GM23248 (cell line): ENCODE measurements at regions not wholly inside any gene's neighbourhood (a gene's known extent, or its start where the extent isn't known, plus 50 kb on each side); places are given as distances from the start of the nearest gene placed in this dataset.

ENCODE experiments used
- DNase-seq: peaks from one replicate; pipeline ENCODE4 v3.0.0-alpha.2; 2015
- H2AFZ ChIP-seq: fragments of 200-600 bp; sonication (generic); 2 replicates; pipeline ENCODE4 v1.6.1; 2016; ENCODE audit warnings: antibody characterized with exemption
- H3F3A ChIP-seq: fragments of 200-600 bp; sonication (generic); 2 replicates; pipeline ENCODE4 v1.6.1; 2016; ENCODE audit warnings: mild to moderate bottlenecking, antibody characterized with exemption, mixed run types; ENCODE audit not compliant: insufficient read depth
- H3K27ac ChIP-seq: fragments of 200-600 bp; sonication (generic); 2 replicates; pipeline ENCODE4 v1.5.1; 2016; ENCODE audit warnings: mild to moderate bottlenecking
- H3K27me3 ChIP-seq: fragments of 200-600 bp; sonication (generic); replicated peaks from 2 replicates; pipeline ENCODE4 v1.6.1; 2016; ENCODE audit warnings: mild to moderate bottlenecking; ENCODE audit not compliant: insufficient read depth
- H3K36me3 ChIP-seq: fragments of 200-600 bp; sonication (generic); 2 replicates; pipeline ENCODE4 v1.6.1; 2016; ENCODE audit warnings: low read depth, mild to moderate bottlenecking
- H3K4me1 ChIP-seq: fragments of 200-600 bp; sonication (generic); 2 replicates; pipeline ENCODE4 v1.6.1; 2016; ENCODE audit warnings: mild to moderate bottlenecking; ENCODE audit not compliant: insufficient read depth
- H3K4me2 ChIP-seq: fragments of 200-600 bp; sonication (generic); one replicate; pipeline ENCODE4 v1.6.1; 2016; ENCODE audit warnings: mild to moderate bottlenecking; ENCODE audit not compliant: unreplicated experiment
- H3K4me3 ChIP-seq: fragments of 200-600 bp; sonication (generic); 2 replicates; pipeline ENCODE4 v1.5.1; 2016; ENCODE audit warnings: mild to moderate bottlenecking
- H3K79me2 ChIP-seq: fragments of 200-600 bp; sonication (generic); 2 replicates; pipeline ENCODE4 v1.6.1; 2016; ENCODE audit warnings: mild to moderate bottlenecking; ENCODE audit not compliant: insufficient read depth
- H3K9ac ChIP-seq: fragments of 200-600 bp; sonication (generic); 2 replicates; pipeline ENCODE4 v1.6.1; 2016; ENCODE audit warnings: mild to moderate bottlenecking
- H3K9me2 ChIP-seq: fragments of 200-600 bp; sonication (generic); 2 replicates; pipeline ENCODE4 v1.6.1; 2016; ENCODE audit warnings: mixed run types, mild to moderate bottlenecking, moderate library complexity; ENCODE audit not compliant: insufficient read depth
- H3K9me3 ChIP-seq: fragments of 200-600 bp; sonication (generic); one replicate; pipeline ENCODE4 v1.6.1; 2017; ENCODE audit warnings: low read depth
- H4K20me1 ChIP-seq: fragments of 200-600 bp; sonication (generic); 2 replicates; pipeline ENCODE4 v1.6.0; 2016; ENCODE audit not compliant: insufficient read depth
- EZH2 ChIP-seq: fragments of 200-600 bp; sonication (generic); IDR thresholded peaks from 2 replicates; pipeline ENCODE4 v1.6.1; 2018; ENCODE audit warnings: antibody characterized with exemption, mild to moderate bottlenecking; ENCODE audit not compliant: insufficient read depth, poor library complexity, severe bottlenecking
- EZH2phosphoT487 ChIP-seq: fragments of 200-600 bp; sonication (generic); IDR thresholded peaks from 2 replicates; pipeline ENCODE4 v1.6.1; 2018; ENCODE audit warnings: antibody characterized with exemption, moderate library complexity, mild to moderate bottlenecking, low read depth; ENCODE audit not compliant: insufficient read depth
- WGBS, 2 experiments: methylation state at CpG; one replicate each; pipeline ENCODE4 v1.1.6; 2015 to 2017; ENCODE audit warnings: low lambda C conversion rate in 2 of 2, low coverage in 1 of 2; ENCODE audit errors: missing lambda C conversion rate in 2 of 2; 5-methylcytosine and 5-hydroxymethylcytosine counted together
- in situ Hi-C: fragments of 300-500 bp; cut with MboI; formaldehyde crosslinking; loops from 2 replicates; pipeline ENCODE4 v1.15.0; 2020

DNA sequence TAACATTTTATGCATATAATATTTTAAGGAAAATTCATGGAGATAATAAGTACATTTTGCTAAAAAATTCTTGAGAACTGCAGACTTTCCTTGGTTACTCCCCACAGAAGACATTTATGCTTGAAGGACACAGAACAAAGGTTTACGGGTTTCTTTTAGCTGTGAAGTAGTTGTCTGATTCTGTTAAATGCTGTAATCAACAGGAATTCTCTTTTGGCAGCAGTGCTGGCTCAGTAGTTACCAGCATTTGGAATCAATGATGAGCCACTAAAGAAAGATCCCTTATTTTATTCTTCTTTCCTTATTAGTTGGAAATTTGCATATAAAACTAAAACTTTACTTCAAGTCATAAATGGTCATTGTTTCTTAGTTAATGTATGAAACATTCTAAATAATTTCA is 199.3 kb upstream of the FAT4 start:
- in situ Hi-C loops, result no loop called here
- Histone ChIP-seq H3K36me3 (no peaks in the 10 kb centered on the region), H3K27ac (0 out of 2 replicates have a peak overlapping the region, but pooled peaks have one; percentile 2), H3K4me1 (peaks cover 15% of the 10 kb centered on the region), H4K20me1 (no peaks in the 10 kb centered on the region), H3K9me3 (no peaks in the 10 kb centered on the region), H3K9ac (no peak overlapping the region), H3K4me2 (no peak overlapping the region), H3K9me2 (no peaks in the 10 kb centered on the region), H3K79me2 (no peaks in the 10 kb centered on the region), H2AFZ (no peak overlapping the region), H3K27me3 (no peaks in the 10 kb centered on the region), H3F3A (no peaks in the 10 kb centered on the region), H3K4me3 (no peak overlapping the region)
- 7 to 11% methylated on average over 1 of the region's 1 CpG for WGBS, 2 experiments
- no peak for TF ChIP-seq EZH2phosphoT487
- no peak for TF ChIP-seq EZH2
- DNase-seq, result peak; percentile 65

DNA sequence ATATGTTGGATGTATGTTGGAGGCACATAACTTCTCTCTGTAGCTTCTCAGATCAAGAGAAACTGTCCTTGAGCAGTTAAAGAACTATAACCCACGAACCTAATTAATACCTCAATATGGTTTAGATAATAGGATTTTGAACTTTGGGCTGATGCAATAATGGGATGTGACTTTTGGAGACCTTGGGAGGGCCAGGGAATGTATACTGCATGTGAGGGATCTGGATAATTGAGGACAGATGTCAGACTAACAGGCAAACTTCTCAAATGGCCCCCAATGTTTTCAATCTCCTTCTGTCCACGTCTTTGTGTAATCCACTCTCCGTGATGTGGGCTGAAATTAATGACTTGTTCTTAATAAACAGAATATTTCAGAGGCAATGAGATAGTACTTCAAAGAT is 202.2 kb upstream of the FAT4 start:
- Histone ChIP-seq H3F3A (no peaks in the 10 kb centered on the region), H3K27me3 (no peaks in the 10 kb centered on the region), H3K9me2 (no peaks in the 10 kb centered on the region), H3K9me3 (no peaks in the 10 kb centered on the region), H3K4me1 (peaks cover 15% of the 10 kb centered on the region), H3K36me3 (no peaks in the 10 kb centered on the region), H3K79me2 (no peaks in the 10 kb centered on the region), H3K9ac (no peak overlapping the region), H3K4me2 (no peak overlapping the region), H3K4me3 (no peak overlapping the region), H2AFZ (no peak overlapping the region), H4K20me1 (no peaks in the 10 kb centered on the region), H3K27ac (no peak overlapping the region)
- 85 to 86% methylated on average over 3 of the region's 3 CpGs for WGBS, 2 experiments
- in situ Hi-C loops, result no loop called here
- TF ChIP-seq EZH2 (no peak), EZH2phosphoT487 (no peak)
- no peak for DNase-seq

DNA sequence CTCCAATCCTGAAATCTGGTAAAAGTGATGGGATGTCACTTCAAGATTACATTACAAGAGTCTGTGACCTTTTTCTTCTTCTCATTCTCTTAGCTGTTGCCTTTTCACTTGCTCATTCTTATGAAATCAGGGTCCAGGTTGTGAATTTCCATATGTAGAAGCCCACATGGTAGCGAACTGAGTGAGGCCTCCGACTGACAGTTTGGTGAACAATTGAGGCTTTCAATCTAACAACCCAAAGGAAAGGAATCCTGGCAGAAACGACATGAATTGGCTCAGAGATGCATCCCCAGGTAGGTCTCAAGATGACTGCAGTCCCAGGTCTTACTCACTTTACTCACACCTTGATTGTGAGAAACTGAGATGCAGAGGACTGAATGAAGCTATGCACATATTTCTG is 203.4 kb upstream of the FAT4 start:
- DNase-seq, result no peak
- in situ Hi-C loops, result no loop called here
- Histone ChIP-seq H4K20me1 (no peaks in the 10 kb centered on the region), H2AFZ (no peak overlapping the region), H3F3A (no peaks in the 10 kb centered on the region), H3K79me2 (no peaks in the 10 kb centered on the region), H3K9me2 (no peaks in the 10 kb centered on the region), H3K4me1 (peaks cover 12% of the 10 kb centered on the region), H3K27me3 (no peaks in the 10 kb centered on the region), H3K4me2 (no peak overlapping the region), H3K4me3 (no peak overlapping the region), H3K36me3 (no peaks in the 10 kb centered on the region), H3K9ac (no peak overlapping the region), H3K9me3 (no peaks in the 10 kb centered on the region), H3K27ac (no peak overlapping the region)
- TF ChIP-seq EZH2 (no peak), EZH2phosphoT487 (no peak)
- 67 to 68% methylated on average over 3 of the region's 3 CpGs for WGBS, 2 experiments

DNA sequence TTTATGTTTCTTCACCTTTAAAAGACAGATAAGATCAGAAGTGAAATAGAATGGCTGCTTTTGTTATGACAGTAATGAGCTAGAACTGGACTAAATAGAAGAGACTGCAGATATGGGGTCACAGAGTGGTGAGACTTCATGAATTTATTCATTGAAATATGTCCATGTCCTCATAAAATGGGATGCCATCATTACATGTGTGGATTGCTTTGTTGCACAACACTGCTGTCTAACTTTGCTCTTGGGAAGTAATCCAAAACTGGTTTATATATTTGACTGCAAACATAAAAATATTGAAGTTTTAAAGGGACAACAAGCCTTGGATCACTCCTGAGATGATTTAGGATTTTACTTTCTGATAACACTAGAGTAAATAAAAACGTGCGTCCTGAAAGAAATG is 209.2 kb upstream of the FAT4 start:
- peaks cover 23% of the 10 kb centered on the region for H3F3A ChIP-seq
- H3K4me2 ChIP-seq, result peak overlapping the region; percentile 43
- H4K20me1 ChIP-seq, result no peaks in the 10 kb centered on the region
- peaks cover 30% of the 10 kb centered on the region for H3K4me1 ChIP-seq
- peak; percentile 70 for DNase-seq
- in situ Hi-C loops, result no loop called here
- no peak overlapping the region for H3K9ac ChIP-seq
- no peak overlapping the region for H3K27ac ChIP-seq
- no peaks in the 10 kb centered on the region for H3K36me3 ChIP-seq
- WGBS, 2 experiments, result 37 to 42% methylated on average over 2 of the region's 2 CpGs
- H3K9me2 ChIP-seq, result no peaks in the 10 kb centered on the region
- no peaks in the 10 kb centered on the region for H3K27me3 ChIP-seq
- no peaks in the 10 kb centered on the region for H3K79me2 ChIP-seq
- TF ChIP-seq EZH2phosphoT487 (no peak), EZH2 (no peak)
- H3K4me3 ChIP-seq, result no peak overlapping the region
- H3K9me3 ChIP-seq, result no peaks in the 10 kb centered on the region
- H2AFZ ChIP-seq, result no peak overlapping the region

DNA sequence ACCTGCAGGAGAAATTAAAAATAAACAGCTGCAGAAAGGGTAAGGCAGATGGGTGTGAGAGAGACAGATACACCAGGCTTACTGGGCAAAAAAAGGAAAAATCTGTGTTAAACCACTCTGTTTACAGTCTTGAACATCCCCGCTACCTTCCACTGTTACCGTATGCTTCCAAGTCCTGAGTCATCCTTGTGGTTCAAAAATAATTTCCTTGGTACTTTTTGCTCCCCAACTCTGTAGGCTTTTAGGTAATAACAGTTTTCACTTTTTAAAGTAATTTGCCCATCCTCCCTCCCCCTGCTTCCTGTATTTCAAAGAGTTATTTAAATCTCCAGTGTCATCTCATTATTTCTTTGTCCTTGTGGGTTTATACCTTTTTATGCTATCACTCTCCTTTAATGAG is 210.1 kb upstream of the FAT4 start:
- H3K4me2 ChIP-seq, result no peak overlapping the region
- DNase-seq, result peak; percentile 15
- H3K4me3 ChIP-seq, result no peak overlapping the region
- H4K20me1 ChIP-seq, result no peaks in the 10 kb centered on the region
- TF ChIP-seq EZH2 (no peak), EZH2phosphoT487 (no peak)
- H3K79me2 ChIP-seq, result no peaks in the 10 kb centered on the region
- 0 out of 2 replicates have a peak overlapping the region, but pooled peaks have one; percentile 5 for H2AFZ ChIP-seq
- 61 to 74% methylated on average over 2 of the region's 2 CpGs for WGBS, 2 experiments
- H3K9me3 ChIP-seq, result no peaks in the 10 kb centered on the region
- H3K4me1 ChIP-seq, result peaks cover 30% of the 10 kb centered on the region
- H3K36me3 ChIP-seq, result no peaks in the 10 kb centered on the region
- no peak overlapping the region for H3K9ac ChIP-seq
- H3K27me3 ChIP-seq, result no peaks in the 10 kb centered on the region
- in situ Hi-C loops, result no loop called here
- no peak overlapping the region for H3K27ac ChIP-seq
- H3F3A ChIP-seq, result peaks cover 23% of the 10 kb centered on the region
- no peaks in the 10 kb centered on the region for H3K9me2 ChIP-seq
